COLO668 (cell line): ENCODE measurements at regions not wholly inside any gene's neighbourhood (a gene's known extent, or its start where the extent isn't known, plus 50 kb on each side); places are given as distances from the start of the nearest gene placed in this dataset.
"Not testable (repeated sequence)": the region's sequence is repeated elsewhere in the genome, so short reads cannot be mapped to it uniquely, and the experiment has no call there.

Experiments
- DNase-seq: peaks from one replicate; lab custom pipeline; 2025; ENCODE audit not compliant: unreplicated experiment; lab: John Stamatoyannopoulos, UW

DNA sequence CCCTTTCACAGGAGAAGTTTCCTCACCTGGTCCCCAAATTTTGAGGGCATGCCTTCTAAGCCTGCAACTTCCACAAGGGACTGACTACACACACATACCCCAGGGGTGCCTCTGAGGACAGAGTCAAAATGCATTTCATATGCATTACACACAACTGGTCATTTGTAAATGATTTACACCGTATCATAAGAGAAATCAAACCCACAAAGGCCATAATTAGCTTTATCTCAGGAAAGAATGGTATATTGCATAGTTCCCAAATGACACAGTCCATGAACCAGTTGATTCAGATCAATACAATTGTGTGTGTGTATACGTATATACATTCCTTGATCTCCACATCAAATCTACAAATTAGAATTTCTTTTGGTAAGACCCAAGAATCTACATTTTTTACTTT, 203.3 kb upstream of the PRDM1 start:
- DNase-seq: no peak

DNA sequence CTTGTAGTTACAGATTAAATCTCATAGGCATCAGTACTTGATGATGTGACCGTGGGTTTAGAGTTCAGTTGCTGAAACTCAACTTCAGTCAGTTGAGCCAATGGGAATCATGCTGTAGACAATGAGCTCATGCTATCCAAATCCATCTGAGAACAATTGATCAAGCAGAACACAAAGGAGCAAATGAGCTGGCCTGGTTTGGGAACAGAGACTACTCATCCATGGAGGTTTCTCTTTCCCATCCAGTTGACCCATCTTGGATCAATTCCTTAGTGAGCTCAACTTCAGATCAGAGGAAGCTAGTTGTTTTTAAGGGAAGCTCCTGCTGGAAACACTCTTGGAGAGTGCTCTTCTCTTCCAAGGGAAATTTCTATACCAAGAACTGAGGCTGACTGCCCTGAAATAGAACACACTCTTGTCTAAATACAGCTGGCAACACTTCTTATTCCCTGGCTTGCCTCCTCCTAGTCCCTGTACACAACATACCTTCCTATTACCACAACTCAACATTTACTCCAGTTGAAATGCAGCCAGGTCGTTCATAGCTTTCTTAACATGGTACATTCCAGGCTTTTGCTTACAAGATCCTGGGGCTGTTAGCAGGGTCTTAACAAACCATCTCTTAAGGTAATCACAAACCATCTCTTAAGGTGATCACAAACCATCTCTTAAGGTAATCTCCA, 203.9 kb upstream of the PRDM1 start:
- DNase-seq: no peak

DNA sequence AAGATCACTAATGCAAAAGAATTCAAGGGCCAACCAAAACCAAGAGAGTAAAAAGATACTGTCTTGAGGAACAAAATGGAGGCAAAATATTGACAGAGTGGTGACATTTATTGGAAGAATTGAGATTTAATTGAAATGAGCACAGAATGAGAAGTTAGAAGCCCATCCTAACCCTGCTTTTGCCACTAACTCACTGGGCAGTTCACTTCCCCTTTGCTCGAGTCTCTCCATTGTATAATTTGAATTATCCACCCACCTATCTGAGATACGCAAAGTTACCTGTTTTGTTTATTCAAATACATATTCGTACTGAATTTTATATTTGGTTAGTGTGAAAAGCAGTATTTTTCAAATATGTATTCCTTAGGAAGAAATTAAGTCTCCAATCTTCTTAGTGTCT, 204.5 kb upstream of the PRDM1 start:
- no peak for DNase-seq

DNA sequence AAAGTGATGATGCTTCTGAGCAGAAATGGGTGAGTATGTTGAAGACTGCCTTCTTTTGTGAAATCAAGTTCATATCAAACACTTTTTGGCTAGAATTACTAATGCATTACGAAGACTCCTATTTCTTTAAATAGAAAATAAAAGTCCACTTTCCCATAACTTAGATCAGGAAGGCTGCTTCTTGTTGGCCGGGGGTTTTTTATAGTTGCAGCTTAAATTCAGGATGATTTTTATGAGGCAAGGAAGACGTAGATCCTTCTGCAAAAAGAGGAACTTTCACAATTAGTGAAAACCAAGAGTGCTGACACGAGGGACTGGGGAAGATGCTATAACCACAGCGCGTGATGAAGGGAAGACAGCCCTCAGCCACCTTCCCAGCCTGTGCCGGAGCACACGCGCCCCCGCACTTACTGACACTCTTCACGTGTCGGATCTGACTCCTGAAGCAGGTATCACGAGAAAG, 206.1 kb upstream of the PRDM1 start:
- no peak for DNase-seq

DNA sequence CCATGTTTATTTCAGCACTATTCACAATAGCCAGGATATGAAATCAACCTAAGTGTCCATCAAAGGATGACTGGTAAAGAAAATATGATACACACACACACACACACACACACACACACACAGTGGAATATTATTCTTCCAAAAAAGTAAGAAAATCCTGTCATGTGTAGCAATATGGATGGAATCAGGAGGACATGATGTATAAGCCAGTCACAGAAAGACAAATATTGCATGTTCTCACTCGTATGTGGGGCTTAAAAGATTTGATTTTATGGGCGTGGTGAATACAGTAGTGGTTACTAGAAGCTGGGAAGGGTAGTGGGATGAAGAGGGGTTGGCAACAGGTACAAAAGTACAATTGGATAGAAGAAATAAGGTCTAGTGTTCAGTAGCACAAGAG, 207.0 kb upstream of the PRDM1 start:
- DNase-seq: no peak

DNA sequence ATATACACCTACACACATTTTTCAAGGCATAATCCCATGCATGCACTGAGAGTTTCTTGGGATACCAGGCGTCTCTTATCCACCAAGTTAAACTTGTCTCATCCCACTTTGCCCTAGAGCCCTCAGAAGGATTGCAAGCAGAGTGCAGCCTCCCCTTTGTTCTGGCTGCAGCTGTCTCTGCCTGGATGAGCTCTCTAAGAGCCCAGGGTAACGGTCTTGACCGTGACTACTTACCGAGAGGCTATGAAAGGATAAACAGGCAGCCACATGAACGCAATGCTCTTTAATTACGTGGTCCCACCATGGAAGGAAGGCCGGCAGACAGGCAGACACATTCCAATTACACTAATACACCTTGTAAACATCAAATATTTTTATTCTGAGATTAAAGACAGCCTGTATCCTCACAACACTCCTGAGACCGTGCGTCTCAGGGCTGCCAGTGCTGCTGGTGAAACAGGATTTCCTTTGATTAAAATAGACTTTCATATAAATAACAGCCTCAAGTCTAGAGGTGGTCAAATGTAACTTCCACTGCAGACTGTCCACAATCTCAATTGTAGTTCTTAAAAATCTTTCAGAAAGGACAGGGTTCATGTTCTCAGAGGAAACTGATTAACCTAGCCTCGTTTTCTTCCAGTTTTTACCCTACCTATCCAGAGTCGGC, 210.0 kb upstream of the PRDM1 start:
- DNase-seq: no peak

DNA sequence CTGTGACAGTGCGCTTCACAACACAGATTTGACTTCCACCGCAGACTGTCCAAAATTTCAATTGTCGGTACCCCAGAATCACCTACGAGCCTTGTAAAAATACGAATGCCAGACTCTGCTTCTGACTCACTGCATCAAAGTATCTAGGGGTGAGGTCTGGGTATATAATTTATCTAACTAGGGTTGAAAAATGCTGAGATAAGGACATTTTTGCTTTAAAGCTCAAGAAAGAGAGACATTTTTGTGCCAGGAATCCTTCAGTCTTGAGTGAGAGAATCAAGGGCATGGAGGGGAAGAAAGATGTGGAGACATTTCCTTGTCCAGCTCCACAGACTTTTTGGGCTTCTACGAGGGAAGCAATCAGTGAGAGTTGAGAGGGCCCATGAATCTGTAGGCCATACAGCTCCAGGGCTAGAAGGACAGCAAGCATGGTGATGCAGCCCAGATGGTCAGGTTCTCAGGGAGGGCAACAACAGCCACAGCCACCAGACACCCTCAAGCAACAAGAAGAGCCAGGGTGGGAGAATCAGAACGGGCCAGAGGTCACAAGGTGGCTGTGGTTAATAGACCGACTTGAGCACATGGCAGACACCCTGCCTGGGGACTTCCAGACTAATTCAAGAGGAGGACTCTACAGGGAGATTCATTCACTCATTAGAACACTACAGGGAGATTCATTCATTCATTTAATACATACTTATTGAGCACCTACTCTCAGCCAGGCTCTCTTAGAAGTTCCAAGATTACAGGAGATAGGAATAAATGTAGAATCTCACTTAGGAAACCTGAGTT, 211.1 kb upstream of the PRDM1 start:
- no peak for DNase-seq

DNA sequence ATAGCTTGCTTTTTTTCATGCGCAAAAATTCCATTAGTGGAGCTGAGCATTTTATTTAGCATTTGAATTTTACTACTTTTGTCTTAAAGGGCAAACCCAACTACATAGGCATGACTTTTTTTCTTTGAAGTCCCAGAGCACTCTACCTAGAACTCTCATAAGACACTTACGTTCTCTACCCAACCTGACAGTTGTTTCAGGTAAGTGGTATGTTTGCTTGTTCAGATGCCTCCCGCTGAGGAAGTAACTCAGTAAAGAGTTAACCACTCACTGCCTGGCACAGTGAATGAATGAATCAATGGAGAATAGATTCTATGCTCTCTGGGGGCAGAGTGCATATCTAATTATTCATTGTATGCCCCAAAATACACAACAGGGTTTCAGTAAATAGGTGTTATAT, 212.3 kb upstream of the PRDM1 start:
- DNase-seq: no peak

DNA sequence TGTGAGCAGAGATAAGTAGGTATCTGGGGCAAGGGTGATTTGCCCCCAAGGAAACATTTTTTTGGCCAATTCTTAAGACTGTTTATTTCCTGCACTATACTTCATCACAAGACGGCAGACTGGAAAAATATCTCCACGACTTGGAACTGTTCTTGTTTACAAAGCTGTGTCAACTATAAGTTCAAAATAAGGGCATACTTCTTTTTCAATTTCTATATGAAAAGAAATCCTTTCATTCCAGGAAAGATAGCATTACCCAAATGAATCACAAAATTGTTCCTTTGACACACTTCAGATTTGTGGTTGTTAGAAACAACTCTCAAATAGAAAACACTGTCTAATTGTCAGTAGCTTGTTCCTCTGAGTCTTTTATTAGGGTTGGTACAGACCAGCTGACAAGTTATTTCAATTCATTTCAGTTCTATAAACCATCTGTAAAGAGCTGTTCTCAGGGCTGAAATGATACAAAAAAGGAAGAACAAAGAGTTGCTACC, 212.9 kb upstream of the PRDM1 start:
- DNase-seq: no peak

DNA sequence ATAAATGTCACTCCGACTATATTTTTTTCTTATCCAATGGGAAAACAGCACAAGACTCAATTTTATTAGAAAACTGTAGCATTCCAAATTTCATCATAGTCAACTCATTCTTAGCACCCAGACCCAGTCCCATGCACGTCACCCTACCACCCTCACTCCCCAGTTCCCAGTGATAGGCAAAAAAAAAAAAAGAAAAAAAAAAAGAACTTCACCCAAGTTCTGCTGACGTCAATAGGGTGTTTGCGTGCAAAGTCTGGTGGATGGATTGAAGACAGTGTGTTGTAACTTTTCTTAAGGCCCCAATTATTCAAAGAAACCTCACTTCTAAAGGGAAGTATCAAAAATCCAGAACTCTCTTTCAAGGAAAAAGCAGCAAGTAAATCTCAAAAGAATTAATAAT, 213.9 kb upstream of the PRDM1 start:
- DNase-seq: no peak

DNA sequence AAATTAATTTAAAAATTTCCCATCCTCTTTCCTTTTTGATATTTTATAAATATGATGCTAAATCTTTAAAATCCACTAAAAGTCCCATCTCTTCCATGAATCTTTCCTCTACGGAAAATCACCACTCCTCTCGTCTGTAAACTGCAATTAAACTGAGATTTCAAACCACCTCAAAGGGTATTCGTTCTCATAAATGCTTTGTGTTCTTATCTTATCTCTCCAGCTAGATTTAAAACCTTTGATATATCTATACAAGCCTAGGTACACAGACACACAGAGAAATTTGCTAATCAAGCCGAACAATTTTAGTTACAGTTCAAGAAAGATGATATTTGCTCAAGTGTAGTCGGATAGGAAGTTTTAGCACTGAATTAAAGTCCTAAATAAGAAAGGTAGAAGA, 214.6 kb upstream of the PRDM1 start:
- DNase-seq: no peak

DNA sequence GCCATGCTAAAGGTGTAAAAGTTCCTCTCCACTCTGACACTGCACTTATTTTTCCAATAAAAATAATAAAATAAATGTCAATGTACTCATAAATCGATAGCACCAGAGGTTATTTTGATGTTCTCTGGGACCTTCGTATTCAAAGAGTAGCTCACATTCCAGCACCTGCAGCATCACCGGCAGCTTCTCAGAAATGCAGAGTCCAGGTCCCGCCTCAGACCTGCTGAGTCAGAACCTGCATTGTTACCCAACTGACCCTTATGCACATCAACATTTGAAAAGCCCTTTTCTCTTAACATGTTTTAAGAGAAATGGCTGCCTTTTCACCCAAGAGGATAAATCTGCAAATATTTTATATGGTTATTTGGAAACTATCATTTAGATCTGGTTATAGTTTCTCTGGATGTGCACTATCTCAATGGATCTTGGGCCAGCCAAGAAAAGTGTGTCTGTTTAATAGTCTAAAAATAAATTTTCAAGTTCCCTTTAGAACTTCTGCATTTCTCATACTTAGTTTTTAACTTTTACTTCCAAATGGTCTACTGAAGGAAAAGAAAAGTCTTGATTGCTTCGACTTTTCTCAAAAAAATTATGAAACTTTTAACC, 216.2 kb upstream of the PRDM1 start:
- DNase-seq: no peak

DNA sequence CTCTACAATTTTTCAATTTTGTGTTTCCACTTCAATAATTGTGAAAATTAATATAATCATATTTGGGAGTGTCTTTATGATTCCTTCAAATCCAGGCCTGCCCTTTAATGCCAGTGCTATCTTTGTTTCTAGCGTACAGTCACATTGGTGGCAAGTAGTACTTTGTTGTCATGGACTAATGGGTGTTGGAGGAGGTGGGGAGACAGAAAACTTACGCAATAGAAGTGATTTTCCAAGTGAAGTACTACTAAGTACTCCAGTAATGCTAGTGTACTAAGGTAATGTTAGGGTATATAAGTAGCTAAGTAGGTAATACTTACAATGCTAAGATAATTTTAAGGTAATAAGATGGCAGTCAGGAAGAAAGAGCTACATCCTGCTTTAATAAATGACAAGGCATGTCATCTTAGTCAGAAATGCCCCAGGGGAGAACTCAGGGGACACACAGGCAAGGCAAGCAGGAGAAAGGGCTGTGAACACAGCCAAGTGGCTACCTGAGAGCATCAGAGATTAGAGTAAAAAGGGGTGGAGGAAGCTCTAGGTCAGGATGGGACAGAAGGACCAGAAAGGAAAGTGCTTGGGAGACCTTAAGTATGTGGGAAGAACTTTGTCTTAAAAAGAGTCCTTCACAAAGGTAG, 217.2 kb upstream of the PRDM1 start:
- no peak for DNase-seq

DNA sequence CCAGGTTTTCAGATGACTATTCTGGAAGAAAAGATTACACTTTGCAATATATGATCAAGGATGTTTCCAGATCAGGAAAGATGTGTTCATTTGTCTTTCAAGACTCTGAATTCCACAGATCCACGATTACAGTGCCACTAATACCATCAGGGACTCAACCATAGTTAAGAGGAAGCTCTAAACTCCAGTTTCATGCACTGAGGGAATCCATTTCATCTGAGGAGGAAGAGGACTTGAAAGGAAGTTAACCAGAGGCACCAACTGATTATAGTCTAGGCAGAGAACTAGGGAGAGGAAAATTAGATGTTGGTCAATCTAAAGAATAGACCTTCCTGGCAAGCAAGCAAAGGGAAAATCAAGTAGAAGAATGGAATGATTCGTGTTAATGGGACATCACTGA, 218.3 kb upstream of the PRDM1 start:
- no peak for DNase-seq

DNA sequence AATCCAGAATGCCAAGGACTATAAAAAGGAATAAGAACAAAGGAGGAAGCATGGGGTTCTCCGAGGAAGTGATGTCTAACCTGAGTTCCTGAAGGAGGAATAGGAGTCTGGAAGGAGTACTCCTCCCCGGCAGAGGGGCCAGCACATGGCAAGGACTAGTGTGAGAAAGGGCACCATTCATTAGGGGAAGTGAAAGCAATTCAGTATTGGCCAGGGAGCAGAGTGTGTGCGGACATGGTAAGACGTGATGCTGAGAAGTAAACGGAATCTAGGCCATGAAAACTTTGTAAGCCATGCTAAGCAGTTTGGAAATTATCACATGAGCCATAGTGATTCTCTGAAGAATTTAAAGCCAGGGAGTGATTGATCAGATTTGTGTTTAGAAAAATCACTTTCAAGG, 218.9 kb upstream of the PRDM1 start:
- DNase-seq: no peak

DNA sequence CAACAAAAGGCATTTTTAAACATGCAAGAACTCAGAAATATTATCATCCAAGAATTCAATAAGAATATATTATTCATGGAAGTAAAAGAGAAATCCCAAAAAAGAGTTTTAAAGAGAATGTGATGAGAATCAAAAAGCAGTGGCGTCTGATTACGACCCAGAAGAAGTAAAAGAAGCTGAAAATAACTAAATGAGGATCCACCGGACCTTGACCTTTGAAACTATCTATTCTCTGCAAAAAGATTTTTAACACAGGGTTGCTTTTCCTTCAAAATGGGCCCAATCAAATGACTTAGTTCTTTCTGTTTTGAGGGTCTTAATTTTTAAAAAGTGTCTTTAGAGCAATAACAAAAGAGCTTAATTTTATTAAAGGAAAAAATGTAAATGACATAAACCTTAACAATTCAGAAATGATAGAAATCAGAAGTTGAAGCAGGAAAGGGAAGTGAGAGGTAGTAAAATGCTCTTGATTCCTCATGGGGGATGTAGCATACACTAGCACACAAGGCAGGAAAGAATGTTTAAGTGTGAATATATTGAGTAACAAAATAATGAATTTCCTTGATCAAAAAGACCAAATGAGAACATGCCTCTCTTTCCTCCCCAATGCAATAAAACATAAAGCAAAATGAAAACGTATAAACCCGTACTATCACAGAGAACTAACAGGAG, 223.1 kb upstream of the PRDM1 start:
- DNase-seq: no peak

DNA sequence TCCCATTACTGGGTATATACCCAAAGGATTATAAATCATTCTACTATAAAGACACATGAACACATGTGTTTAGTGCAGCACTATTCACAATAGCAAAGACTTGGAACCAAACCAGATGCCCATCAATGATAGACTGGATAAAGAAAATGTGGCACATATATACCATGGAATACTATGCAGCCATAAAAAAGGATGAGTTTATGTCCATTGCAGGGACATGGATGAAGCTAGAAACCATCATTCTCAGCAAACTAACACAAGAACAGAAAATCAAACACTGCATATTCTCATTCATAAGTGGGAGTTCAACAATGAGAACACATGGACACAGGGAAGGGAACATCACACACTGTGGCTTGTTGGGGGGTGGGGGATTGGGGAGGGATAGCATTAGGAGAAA, 225.2 kb upstream of the PRDM1 start:
- DNase-seq: not testable (repeated sequence)

DNA sequence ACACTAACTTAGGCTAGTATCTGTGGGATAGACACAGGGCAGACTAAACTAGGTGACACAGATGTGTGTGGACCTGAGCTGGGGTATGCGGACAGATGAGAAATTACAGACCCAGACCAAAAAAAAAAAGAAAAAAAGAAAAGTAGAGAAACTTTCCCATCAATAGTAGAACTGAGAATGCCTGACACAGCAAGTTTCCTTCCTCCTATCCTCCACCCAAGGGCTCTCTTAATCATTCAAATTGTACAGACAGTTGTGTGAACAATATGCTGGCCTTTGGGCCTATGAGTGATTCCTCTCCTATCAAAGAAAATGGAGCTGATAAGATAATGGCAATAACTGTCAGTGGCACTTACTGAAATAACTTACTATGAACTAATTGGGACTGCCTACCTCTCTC, 226.7 kb upstream of the PRDM1 start:
- no peak for DNase-seq

DNA sequence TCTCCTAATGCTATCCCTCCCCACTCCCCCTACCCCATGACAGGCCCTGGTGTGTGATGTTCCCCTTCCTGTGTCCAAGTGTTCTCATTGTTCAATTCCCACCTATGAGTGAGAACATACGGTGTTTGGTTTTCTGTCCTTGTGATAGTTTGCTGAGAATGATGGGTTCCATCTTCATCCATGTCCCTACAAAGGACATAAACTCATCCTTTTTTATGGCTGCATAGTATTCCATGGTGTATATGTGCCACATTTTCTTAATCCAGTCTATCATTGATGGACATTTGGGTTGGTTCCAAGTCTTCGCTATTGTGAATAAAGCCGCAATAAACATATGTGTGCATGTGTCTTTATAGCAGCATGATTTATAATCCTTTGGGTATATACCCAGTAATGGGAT, 227.5 kb upstream of the PRDM1 start:
- not testable (repeated sequence) for DNase-seq

DNA sequence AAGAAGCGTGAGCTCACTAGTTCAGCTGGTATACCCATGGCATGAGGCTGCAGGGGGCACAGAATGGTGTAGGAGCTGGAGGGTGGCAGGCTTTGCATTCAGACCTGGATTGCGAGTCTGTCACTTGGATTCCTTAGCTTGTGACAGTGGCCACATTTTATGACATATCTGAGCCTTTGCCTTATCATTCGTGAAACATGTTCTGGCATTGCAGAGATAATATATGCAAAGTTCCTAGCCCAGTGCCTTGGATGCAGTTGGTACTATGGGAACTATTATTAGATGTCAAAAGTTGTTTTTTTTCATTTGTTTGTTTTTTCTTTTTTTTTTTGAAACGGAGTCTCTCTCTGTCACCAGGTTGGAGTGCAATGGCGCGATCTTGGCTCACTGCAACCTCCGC, 230.7 kb upstream of the PRDM1 start:
- no peak for DNase-seq

DNA sequence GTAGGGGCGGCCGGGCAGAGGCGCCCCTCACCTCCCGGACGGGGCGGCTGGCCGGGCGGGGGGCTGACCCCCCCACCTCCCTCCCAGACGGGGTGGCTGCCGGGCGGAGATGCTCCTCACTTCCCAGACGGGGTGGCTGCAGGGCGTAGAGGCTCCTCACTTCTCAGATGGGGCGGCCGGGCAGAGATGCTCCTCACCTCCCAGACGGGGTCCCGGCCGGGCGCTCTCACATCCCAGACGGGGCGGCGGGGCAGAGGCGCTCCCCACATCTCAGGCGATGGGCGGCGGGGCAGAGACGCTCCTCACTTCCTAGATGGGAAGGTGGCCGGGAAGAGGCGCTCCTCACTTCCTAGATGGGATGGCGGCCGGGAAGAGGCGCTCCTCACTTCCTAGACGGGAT, 232.2 kb upstream of the PRDM1 start:
- not testable (repeated sequence) for DNase-seq
